ENCODE measurements at regions not wholly inside any gene's neighbourhood (a gene's known extent, or its start where the extent isn't known, plus 50 kb on each side); places are given as distances from the start of the nearest gene placed in this dataset.

GRCh38 chrX:146581981-146582712 is 227.4 kb upstream of the CXorf51B start:
- Histone ChIP-seq H3K4me3 (replicated peaks in 1 of 3; ENCODE audit: insufficient read depth in 1 of 3, low read depth in 1 of 3, low read length in 3 of 3) (no peak overlapping the region), H4K20me1 (replicated peaks; ENCODE audit: control insufficient read depth, extremely low read depth, insufficient read depth, low read length) (no peaks in the 10 kb centered on the region), H3K79me2 (ENCODE audit: control insufficient read depth, insufficient read depth, low read length) (no peaks in the 10 kb centered on the region), H3K9ac (replicated peaks; ENCODE audit: extremely low read depth, insufficient read depth, low read length) (no peak overlapping the region), H3K4me1 (ENCODE audit: control insufficient read depth, extremely low read depth, insufficient read depth, low read length) (no peaks in the 10 kb centered on the region), H3K27me3 (ENCODE audit: control insufficient read depth in 2 of 2, insufficient read depth in 2 of 2, low read length in 2 of 2) (no peaks in the 10 kb centered on the region), H3K4me2 (ENCODE audit: insufficient read depth, low read length) (no peak overlapping the region), H3K36me3 (ENCODE audit: control insufficient read depth in 2 of 2, extremely low read depth in 1 of 2, insufficient read depth in 2 of 2, low read length in 2 of 2) (no peaks in the 10 kb centered on the region), H3K9me1 (replicated peaks; ENCODE audit: control insufficient read depth, extremely low read depth, insufficient read depth, low read length) (no peaks in the 10 kb centered on the region), H2AFZ (ENCODE audit: low read depth, low read length) (no peak overlapping the region), H3K27ac (ENCODE audit: insufficient read depth, low read depth, low read length) (no peak overlapping the region), H3K9me3 (replicated peaks; ENCODE audit: control insufficient read depth, insufficient read depth, low read length) (no peaks in the 10 kb centered on the region)
- TF ChIP-seq CTCF (IDR thresholded peaks at IDR 0.05; ENCODE audit: extremely low read depth in 1 of 2, insufficient read depth in 1 of 2, low read depth in 1 of 2, low read length in 2 of 2): no peak
- no peak for TF ChIP-seq GATA2 (IDR thresholded peaks at IDR 0.05; ENCODE audit: insufficient read depth, insufficient read length, low read depth, low read length)
- TF ChIP-seq POLR2AphosphoS5 (IDR thresholded peaks at IDR 0.05; ENCODE audit: insufficient read depth, low read depth, low read length): no peak
- TF ChIP-seq EZH2 (IDR thresholded peaks at IDR 0.05; ENCODE audit: borderline replicate concordance, low read depth, low read length, severe bottlenecking): no peak
- TF ChIP-seq JUN (IDR thresholded peaks at IDR 0.05; ENCODE audit: borderline replicate concordance, insufficient read depth, insufficient read length, low read depth): no peak
- no peak for TF ChIP-seq MYC (IDR thresholded peaks at IDR 0.05; ENCODE audit: low read depth, low read length)
- no peak for TF ChIP-seq MAX (IDR thresholded peaks at IDR 0.05; ENCODE audit: insufficient read depth, insufficient read length)
- TF ChIP-seq FOS (IDR thresholded peaks at IDR 0.05; ENCODE audit: borderline replicate concordance, insufficient read depth, low read length): no peak
- no peak for TF ChIP-seq POLR2A (IDR thresholded peaks at IDR 0.05; ENCODE audit: low read depth, low read length)
- FAIRE-seq: no peak
- dilution Hi-C loops (cut with MboI; ENCODE audit: extremely low pct_ligation_motif_present, low sequenced_read_pairs) (no loop called here), intact Hi-C loops (cut with micrococcal nuclease) (no loop called here)
- ChIA-PET CTCF (no interaction called here), POLR2A (no interaction called here)
- no TSS peak for BruUV-seq (replicated peaks)
- DNase-seq (ENCODE audit: low read depth, low spot score): no peak
